ENCODE measurements at regions not wholly inside any gene's neighbourhood (a gene's known extent, or its start where the extent isn't known, plus 50 kb on each side); places are given as distances from the start of the nearest gene placed in this dataset.

DNA sequence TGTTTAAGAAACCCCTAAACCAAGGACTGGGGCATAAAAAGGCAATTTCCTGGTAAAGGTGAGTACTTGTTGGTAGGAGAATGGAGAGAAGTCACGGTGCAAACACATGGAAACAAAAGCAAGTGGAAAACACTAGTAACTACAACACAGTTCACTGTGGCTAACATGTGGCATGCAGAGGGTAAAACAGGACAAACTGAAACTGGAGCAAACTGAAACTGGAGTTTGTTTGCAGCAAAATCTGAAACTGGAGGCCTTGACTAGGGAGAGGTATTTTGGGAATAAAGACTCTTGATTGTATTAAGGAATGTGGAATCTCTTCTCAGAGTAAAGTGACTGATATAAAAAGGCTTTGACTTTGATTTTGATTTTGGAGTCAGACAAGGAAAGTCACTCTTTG, 376.3 kb upstream of the PRMT6 start:
- no peak for DNase-seq (ENCODE audit: low read depth)
- H3K4me3 ChIP-seq (ENCODE audit: low read depth, low read length), result no peak overlapping the region
- TF ChIP-seq, protein P1, sequence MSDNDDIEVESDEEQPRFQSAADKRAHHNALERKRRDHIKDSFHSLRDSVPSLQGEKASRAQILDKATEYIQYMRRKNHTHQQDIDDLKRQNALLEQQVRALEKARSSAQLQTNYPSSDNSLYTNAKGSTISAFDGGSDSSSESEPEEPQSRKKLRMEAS (IDR thresholded peaks at IDR 0.05; ENCODE audit: low read depth, low read length), result no peak
- TF ChIP-seq MYC (IDR thresholded peaks at IDR 0.05; ENCODE audit: low read depth, low read length) (no peak), POLR2A (IDR thresholded peaks at IDR 0.05; ENCODE audit: extremely low read depth, insufficient read length) (no peak)
- TF ChIP-seq, protein P2, sequence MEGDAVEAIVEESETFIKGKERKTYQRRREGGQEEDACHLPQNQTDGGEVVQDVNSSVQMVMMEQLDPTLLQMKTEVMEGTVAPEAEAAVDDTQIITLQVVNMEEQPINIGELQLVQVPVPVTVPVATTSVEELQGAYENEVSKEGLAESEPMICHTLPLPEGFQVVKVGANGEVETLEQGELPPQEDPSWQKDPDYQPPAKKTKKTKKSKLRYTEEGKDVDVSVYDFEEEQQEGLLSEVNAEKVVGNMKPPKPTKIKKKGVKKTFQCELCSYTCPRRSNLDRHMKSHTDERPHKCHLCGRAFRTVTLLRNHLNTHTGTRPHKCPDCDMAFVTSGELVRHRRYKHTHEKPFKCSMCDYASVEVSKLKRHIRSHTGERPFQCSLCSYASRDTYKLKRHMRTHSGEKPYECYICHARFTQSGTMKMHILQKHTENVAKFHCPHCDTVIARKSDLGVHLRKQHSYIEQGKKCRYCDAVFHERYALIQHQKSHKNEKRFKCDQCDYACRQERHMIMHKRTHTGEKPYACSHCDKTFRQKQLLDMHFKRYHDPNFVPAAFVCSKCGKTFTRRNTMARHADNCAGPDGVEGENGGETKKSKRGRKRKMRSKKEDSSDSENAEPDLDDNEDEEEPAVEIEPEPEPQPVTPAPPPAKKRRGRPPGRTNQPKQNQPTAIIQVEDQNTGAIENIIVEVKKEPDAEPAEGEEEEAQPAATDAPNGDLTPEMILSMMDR (IDR thresholded peaks at IDR 0.05; ENCODE audit: low read depth, low read length), result no peak

DNA sequence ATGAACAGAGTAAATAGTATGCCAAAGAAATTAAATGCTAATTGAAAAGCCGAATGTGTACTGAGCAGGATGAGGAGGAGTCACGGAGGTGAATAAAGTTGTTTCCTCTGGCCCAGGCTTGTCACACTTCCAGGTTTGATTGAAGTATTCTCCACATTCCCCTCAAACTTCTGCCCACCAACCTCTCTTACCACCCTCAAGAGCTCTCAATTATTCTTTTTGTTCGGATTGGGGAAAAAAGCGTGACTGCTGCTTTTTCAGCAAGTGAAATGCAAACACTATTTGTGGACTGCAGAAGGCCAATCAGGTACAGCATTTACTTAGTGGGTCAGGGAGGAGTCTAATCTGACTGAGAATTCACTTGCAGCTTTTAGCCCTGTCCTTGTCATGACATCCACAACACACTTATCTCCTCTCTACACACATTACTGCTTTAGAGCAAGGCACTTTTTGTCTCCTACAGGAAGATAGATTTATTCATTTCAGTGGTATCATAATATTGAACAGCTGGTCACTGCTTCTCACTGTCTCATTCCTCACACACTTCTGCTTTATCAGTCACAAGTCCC, 375.6 kb upstream of the PRMT6 start:
- TF ChIP-seq MYC (IDR thresholded peaks at IDR 0.05; ENCODE audit: low read depth, low read length) (no peak), POLR2A (IDR thresholded peaks at IDR 0.05; ENCODE audit: extremely low read depth, insufficient read length) (no peak)
- TF ChIP-seq, protein P1 (IDR thresholded peaks at IDR 0.05; ENCODE audit: low read depth, low read length), result no peak
- TF ChIP-seq, protein P2 (IDR thresholded peaks at IDR 0.05; ENCODE audit: low read depth, low read length), result no peak
- no peak overlapping the region for H3K4me3 ChIP-seq (ENCODE audit: low read depth, low read length)
- DNase-seq (ENCODE audit: low read depth), result no peak

DNA sequence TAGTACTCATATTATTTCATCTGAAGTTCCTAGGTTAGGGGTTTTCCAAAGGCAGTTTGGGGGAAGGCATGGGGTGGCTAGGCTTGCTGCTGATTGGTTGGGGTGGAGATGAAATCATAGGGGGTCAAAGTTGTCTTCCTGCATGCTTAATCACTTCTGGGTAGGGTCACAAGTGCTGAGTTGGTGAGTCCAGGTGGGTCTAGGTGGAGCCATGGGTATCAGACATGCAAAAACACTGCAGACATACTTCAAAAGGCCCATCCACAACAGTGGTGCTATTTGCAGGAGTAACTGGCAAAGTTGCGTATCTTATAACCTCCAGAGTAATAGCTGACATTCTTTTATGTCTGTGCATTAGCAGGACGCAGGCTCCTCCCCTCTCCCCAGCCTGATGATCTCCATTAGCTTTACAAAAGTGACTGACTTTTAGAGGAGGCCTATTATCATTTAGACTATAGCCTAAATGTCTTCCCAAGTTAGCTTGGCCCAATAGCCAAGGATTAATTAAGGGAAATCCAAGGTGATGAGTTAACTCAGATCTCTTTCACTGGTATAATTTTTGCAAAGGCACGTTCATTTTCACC, 374.4 kb upstream of the PRMT6 start:
- DNase-seq (ENCODE audit: low read depth), result no peak
- TF ChIP-seq, protein P2 (IDR thresholded peaks at IDR 0.05; ENCODE audit: low read depth, low read length), result no peak
- TF ChIP-seq POLR2A (IDR thresholded peaks at IDR 0.05; ENCODE audit: extremely low read depth, insufficient read length) (no peak), MYC (IDR thresholded peaks at IDR 0.05; ENCODE audit: low read depth, low read length) (no peak)
- TF ChIP-seq, protein P1 (IDR thresholded peaks at IDR 0.05; ENCODE audit: low read depth, low read length), result no peak
- no peak overlapping the region for H3K4me3 ChIP-seq (ENCODE audit: low read depth, low read length)

DNA sequence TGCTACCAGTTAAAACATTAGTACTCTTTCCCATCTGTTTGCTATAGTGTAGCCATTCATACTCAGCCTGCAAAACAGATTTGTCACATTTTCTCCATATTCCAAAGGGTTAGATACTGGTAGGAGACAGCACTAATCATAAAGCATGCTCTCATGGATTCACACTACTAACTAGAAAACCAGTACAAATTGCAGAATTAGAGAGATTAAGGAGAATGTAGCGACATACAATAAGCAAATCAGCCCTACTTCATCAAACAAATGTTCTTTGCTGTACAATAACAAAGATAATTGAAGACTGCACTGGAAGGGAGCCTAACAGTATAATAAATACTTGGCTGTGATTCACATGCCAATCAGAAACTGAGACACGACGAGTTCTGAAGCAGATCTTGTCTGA, 368.0 kb upstream of the PRMT6 start:
- DNase-seq (ENCODE audit: low read depth), result no peak
- TF ChIP-seq MYC (IDR thresholded peaks at IDR 0.05; ENCODE audit: low read depth, low read length) (no peak), POLR2A (IDR thresholded peaks at IDR 0.05; ENCODE audit: extremely low read depth, insufficient read length) (no peak)
- TF ChIP-seq, protein P2 (IDR thresholded peaks at IDR 0.05; ENCODE audit: low read depth, low read length), result no peak
- TF ChIP-seq, protein P1 (IDR thresholded peaks at IDR 0.05; ENCODE audit: low read depth, low read length), result no peak
- H3K4me3 ChIP-seq (ENCODE audit: low read depth, low read length), result no peak overlapping the region

DNA sequence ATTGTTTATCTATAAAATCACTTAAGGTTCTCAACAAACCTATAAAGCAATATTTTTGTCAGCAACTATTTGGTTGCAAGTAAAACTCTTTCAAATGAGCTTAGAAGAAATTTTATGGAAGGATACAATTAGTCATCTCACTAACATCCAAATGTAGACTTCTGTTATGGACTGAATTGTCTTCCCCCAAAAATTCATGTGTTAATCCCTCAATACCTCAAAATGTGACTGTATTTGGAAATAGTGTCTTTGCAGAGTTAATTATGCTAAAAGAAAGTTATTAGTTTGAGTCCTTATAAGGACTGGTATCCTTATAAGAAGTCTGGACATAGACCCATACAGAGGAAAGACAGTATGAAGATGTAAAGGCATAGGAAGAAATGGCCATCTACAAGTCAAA, 357.8 kb upstream of the PRMT6 start:
- TF ChIP-seq POLR2A (IDR thresholded peaks at IDR 0.05; ENCODE audit: extremely low read depth, insufficient read length), result no peak
- no peak for TF ChIP-seq MYC (IDR thresholded peaks at IDR 0.05; ENCODE audit: low read depth, low read length)
- TF ChIP-seq, protein P2 (IDR thresholded peaks at IDR 0.05; ENCODE audit: low read depth, low read length), result no peak
- TF ChIP-seq, protein P1 (IDR thresholded peaks at IDR 0.05; ENCODE audit: low read depth, low read length), result no peak
- DNase-seq (ENCODE audit: low read depth), result no peak

More for the DNA sequence above, 357.8 kb upstream of the PRMT6 start:
- no peak overlapping the region for H3K4me3 ChIP-seq (ENCODE audit: low read depth, low read length)
